NCI-H1436 (cell line): ENCODE measurements at regions not wholly inside any gene's neighbourhood (a gene's known extent, or its start where the extent isn't known, plus 50 kb on each side); places are given as distances from the start of the nearest gene placed in this dataset.
"Not testable (repeated sequence)": the region's sequence is repeated elsewhere in the genome, so short reads cannot be mapped to it uniquely, and the experiment has no call there.

Source experiments
- DNase-seq: peaks from one replicate; lab custom pipeline; 2025; lab: John Stamatoyannopoulos, UW

GRCh38 chr7:22066522-22066921, 120.8 kb upstream of the CDCA7L start:
- DNase-seq, result no peak

DNA sequence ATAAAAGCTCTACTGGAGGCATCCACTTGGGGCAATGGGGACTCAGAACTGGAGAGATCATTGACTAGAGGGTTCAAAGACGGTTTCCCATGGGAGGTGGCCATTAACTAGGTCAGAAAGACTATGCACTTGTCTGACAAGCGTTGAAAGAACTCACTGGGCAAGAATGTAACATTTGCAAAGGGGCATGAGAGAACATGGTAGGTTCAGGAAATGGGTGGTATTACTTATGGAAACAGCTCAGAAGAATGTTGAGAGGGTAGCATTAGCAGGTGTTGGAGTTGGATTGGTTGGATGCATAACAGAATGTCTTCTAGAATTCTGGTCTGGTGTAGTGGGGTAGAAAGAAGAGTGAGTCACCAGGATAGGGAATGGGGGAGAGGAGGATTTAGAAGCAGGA, 119.1 kb upstream of the CDCA7L start:
- no peak for DNase-seq

- DNase-seq, result no peak
Observed at GRCh38 chr7:22061775-22062174, 116.1 kb upstream of the CDCA7L start.

- no peak for DNase-seq
Observed at GRCh38 chr7:22060863-22061262, 115.2 kb upstream of the CDCA7L start.

DNA sequence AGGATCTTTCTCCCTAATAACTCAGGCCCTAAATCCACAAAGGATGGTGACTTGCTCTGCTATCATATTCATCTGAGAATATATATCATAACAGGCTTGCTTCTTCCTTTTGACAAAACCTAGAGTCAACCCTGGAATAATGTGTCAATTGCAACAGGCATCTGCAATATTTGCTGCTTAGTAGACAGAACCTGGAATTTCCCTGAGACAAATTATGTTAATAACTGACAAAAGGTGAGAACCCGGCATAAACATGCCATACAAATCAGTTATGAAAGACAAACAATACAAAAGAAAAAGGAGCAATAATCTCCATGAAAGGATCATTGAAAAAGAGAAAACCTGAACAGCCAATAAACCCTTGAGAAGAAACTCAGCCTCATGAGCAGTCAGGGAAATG, 114.5 kb upstream of the CDCA7L start:
- DNase-seq, result no peak

DNA sequence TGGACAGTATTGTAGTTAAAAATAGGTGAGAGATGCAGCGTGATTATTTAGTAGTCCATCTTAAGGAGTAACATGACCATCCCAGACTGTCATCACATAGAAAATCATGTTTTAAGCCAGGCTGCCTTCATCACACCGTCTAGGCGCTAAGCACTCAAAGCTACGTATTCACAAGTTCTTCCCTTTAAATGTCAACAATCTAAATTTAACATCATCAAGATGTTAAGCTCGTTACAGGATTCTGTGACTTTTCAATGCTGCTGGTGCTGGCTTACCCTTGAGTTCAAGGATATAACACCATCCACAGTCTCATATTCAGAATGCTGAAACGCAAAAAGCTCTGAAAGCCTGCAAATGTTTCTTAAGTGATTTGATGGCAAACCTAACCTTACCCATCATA, 109.5 kb upstream of the CDCA7L start:
- DNase-seq, result no peak

GRCh38 chr7:22052674-22053365, 107.1 kb upstream of the CDCA7L start:
- no peak for DNase-seq

GRCh38 chr7:22051886-22052673, 106.4 kb upstream of the CDCA7L start:
- no peak for DNase-seq

GRCh38 chr7:22049766-22050500, 104.2 kb upstream of the CDCA7L start:
- no peak for DNase-seq

GRCh38 chr7:22043367-22043766, 97.7 kb upstream of the CDCA7L start:
- DNase-seq, result no peak

GRCh38 chr7:22040923-22041595, 95.4 kb upstream of the CDCA7L start:
- DNase-seq, result no peak

GRCh38 chr7:22039670-22040069, 94.0 kb upstream of the CDCA7L start:
- DNase-seq, result no peak

GRCh38 chr7:22032356-22032755, 86.7 kb upstream of the CDCA7L start:
- DNase-seq, result not testable (repeated sequence)

DNA sequence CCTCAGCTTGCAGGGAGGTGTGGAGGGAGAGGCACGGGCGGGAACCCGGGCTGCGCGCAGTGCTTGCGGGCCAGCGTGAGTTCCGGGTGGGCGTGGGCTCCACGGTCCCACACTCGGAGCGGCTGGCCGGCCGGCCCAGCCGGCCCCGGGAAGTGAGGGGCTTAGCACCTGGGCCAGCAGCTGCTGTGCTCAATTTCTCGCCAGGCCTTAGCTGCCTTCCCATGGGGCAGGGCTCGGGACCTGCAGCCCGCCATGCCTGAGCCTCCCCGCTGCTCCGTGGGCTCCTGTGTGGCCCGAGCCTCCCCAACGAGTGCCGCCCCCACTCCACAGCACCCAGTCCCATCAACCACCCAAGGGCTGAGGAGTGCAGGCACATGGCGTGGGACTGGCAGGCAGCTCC, 83.0 kb upstream of the CDCA7L start:
- not testable (repeated sequence) for DNase-seq

DNA sequence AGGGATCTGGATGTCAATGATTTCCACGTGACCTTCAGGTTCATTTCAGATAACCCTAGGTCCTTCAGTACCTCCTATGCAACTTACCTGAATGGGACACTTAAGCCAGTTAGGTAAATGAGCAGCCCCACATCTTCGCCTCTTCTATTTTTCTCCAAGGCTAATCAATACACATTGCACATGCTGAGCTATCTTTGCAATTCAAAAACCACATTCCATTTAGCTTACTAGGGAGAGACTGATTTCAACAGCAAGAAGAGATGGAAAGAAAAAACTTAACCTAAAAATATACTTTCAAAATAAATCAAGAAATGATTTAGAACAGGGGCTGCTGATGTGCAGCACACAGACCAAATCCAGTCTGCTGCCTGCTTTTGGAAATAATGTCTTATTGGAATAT, 81.8 kb upstream of the CDCA7L start:
- DNase-seq, result no peak

GRCh38 chr7:22025983-22026382, 80.3 kb upstream of the CDCA7L start:
- no peak for DNase-seq

DNA sequence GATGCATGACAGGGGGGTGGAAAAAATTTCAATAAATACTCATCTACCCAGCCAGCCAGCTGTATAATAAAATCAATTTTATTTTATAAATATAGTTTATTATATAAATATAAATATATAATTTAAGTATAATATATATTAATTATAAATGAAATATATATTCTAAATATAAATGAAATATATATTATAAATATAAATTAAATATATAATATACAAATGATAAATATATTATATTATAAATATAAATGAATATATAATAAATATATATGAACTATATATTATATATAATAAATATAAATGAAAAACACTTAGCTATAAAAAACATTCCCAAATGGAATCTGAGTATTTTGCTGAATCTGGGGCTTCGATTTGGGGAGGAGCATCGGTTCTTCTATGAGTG, 79.4 kb upstream of the CDCA7L start:
- no peak for DNase-seq

DNA sequence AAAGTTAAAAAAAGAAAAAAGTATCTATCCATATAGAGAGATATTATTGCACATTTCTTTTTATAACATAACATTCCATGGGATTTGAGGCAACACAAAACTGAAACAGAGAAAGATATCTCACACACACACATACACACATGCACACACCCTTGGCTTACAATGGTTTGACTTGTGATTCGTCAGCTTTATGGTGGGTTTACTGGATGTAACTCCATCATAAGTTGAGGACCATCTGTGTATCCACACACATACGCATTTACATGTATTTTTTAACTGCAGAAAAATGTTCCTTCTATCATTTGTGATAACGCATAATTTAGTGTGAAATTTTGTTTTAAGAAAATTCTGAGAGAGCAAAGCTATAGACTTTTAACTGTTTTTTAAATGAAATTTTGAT, 74.2 kb upstream of the CDCA7L start:
- DNase-seq, result no peak

- DNase-seq, result no peak
Observed at GRCh38 chr7:22016507-22016906, 70.8 kb upstream of the CDCA7L start.

DNA sequence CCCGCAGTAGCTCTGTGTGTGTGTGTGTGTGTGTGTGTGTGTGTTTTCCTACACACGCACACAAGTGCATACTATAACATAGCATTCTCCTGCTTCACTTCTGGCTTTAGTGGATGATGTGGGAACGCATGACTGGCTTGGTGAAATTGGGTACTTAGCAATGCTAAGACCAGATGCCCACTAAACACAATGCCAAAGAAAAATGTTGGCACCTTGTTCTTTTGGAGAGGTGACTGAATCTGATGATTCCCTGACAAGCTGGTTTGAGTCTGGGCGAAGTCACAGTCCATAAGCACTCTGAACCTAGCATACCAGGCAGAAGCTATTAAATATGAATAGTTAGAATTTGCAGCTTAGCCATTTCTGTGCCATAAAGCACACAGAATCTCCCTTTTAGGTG, 68.0 kb upstream of the CDCA7L start:
- no peak for DNase-seq

DNA sequence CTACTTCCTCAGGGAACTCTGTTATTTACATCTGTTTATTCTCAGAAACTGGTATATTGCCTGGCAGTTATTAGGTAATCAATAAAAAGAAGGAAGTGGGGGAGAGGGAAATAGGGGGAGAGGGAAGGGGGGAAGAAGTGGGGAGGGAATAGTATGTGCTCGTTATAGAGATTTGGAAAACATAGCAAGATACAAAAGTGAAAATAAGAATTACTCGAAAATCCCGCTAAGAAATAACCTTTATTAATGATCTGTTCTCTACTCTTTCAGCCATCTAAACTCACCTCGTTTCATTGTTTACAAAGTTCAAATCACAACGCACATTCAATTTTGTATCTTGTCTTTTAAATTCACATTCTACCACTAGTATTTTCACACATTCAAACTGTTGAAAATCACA, 63.0 kb upstream of the CDCA7L start:
- no peak for DNase-seq

- DNase-seq, result no peak
Observed at GRCh38 chr7:22008087-22008486, 62.4 kb upstream of the CDCA7L start.
